H1 (cell line): ENCODE measurements at regions not wholly inside any gene's neighbourhood (a gene's known extent, or its start where the extent isn't known, plus 50 kb on each side); places are given as distances from the start of the nearest gene placed in this dataset.

Experiments
- CTCF ChIA-PET: fragments of 300-600 bp; sonication (Branson Sonifier 250); formaldehyde crosslinking; loops from one replicate; lab custom pipeline; 2021; ENCODE audit not compliant: partially characterized antibody; lab: Charles Lee
- POLR2A ChIA-PET: fragments of 300-600 bp; sonication (Branson Sonifier 250); formaldehyde crosslinking; loops from one replicate; lab custom pipeline; 2021; ENCODE audit warnings: inconsistent platforms; ENCODE audit not compliant: partially characterized antibody; lab: Charles Lee
- DNase-seq, 2 experiments: peaks; one replicate each; pipeline versions ENCODE4 v3.0.0 to v3.0.0-alpha.2; 2010 to 2022; ENCODE audit warnings: low spot score in 2 of 2, low read depth in 1 of 2, mixed read lengths in 1 of 2
- FAIRE-seq: peaks from 2 replicates; lab custom pipeline; 2011; peaks lifted over from hg19 to GRCh38; lab: Jason Lieb, UNC
- H2AFZ ChIP-seq: 2 replicates; pipeline ENCODE4 v1.8.1; 2012; ENCODE audit warnings: low read length, inconsistent platforms
- H2AK5ac ChIP-seq: 2 replicates; pipeline ENCODE4 v1.6.1; 2013; ENCODE audit warnings: low read depth, low read length
- H2BK120ac ChIP-seq: replicated peaks from 2 replicates; pipeline ENCODE3; 2013; ENCODE audit warnings: low read depth, low read length, inconsistent platforms
- H2BK12ac ChIP-seq: 2 replicates; pipeline ENCODE4 v1.6.1; 2013; ENCODE audit warnings: low read depth, low read length
- H2BK15ac ChIP-seq: 2 replicates; pipeline ENCODE4 v1.6.1; 2013; ENCODE audit warnings: low read length
- H2BK20ac ChIP-seq: 2 replicates; pipeline ENCODE4 v1.6.1; 2013; ENCODE audit warnings: low read length
- H2BK5ac ChIP-seq: 2 replicates; pipeline ENCODE4 v1.6.1; 2013; ENCODE audit warnings: low read depth, low read length
- H3K14ac ChIP-seq: 2 replicates; pipeline ENCODE4 v1.6.1; 2013; ENCODE audit warnings: inconsistent platforms; ENCODE audit not compliant: insufficient read length
- H3K18ac ChIP-seq: 2 replicates; pipeline ENCODE4 v1.6.1; 2013; ENCODE audit warnings: low read length; ENCODE audit errors: extremely low read depth
- H3K23ac ChIP-seq: 2 replicates; pipeline ENCODE4 v1.6.1; 2013; ENCODE audit warnings: inconsistent platforms; ENCODE audit not compliant: insufficient read length
- H3K23me2 ChIP-seq: 2 replicates; pipeline ENCODE4 v1.6.1; 2013; ENCODE audit warnings: low read depth, low read length
- H3K27ac ChIP-seq: 2 replicates; pipeline ENCODE4 v1.6.1; 2011; ENCODE audit warnings: low read depth, low read length, inconsistent platforms
- H3K27me3 ChIP-seq, 4 experiments: replicated peaks in 1 of 4; 1 replicate in 1 of 4; 2 replicates in 3 of 4; pipeline versions ENCODE4 v1.6.1 to v1.8.1; 2011 to 2013; ENCODE audit warnings: low read length in 3 of 4, mild to moderate bottlenecking in 3 of 4, inconsistent platforms in 2 of 4, mixed read lengths in 2 of 4, moderate library complexity in 1 of 4; ENCODE audit not compliant: control insufficient read depth in 3 of 4, insufficient read depth in 3 of 4; ENCODE audit errors: extremely low read depth in 1 of 4
- H3K36me3 ChIP-seq, 4 experiments: 2 replicates each; pipeline versions ENCODE4 v1.6.1 to v1.8.1; 2011 to 2013; ENCODE audit warnings: mild to moderate bottlenecking in 4 of 4, low read length in 3 of 4, moderate library complexity in 2 of 4, control low read depth in 1 of 4, inconsistent platforms in 1 of 4; ENCODE audit not compliant: insufficient read depth in 4 of 4, control insufficient read depth in 2 of 4
- H3K4ac ChIP-seq: replicated peaks from 2 replicates; pipeline ENCODE3; 2013; ENCODE audit warnings: low read length, low read depth, mixed read lengths, inconsistent platforms; ENCODE audit not compliant: insufficient read length
- H3K4me1 ChIP-seq, 4 experiments: replicated peaks in 1 of 4; 1 replicate in 1 of 4; 2 replicates in 3 of 4; pipeline versions ENCODE4 v1.6.1 to v1.8.1; 2011 to 2013; ENCODE audit warnings: low read length in 3 of 4, inconsistent platforms in 2 of 4, mixed read lengths in 1 of 4; ENCODE audit not compliant: insufficient read depth in 4 of 4, control insufficient read depth in 3 of 4
- H3K4me2 ChIP-seq, 2 experiments: 2 replicates each; pipeline versions ENCODE4 v1.6.1 to v1.8.1; 2011 to 2013; ENCODE audit warnings: low read depth in 2 of 2, low read length in 2 of 2, control low read depth in 1 of 2, inconsistent platforms in 1 of 2, mild to moderate bottlenecking in 1 of 2; ENCODE audit not compliant: insufficient read depth in 1 of 2
- H3K4me3 ChIP-seq, 4 experiments: fragments of 200-600, 300-600 bp in 1 of 4; sonication (generic), shearing (Covaris generic), sonication (Bioruptor Twin) in 1 of 4; 2 replicates each; pipeline versions ENCODE4 v1.5.1 to v1.8.1; 2011 to 2016; ENCODE audit warnings: low read length in 4 of 4, low read depth in 3 of 4, control low read depth in 2 of 4, inconsistent platforms in 2 of 4, mild to moderate bottlenecking in 2 of 4, mixed read lengths in 1 of 4, moderate library complexity in 1 of 4; ENCODE audit not compliant: insufficient read depth in 2 of 4; ENCODE audit errors: extremely low read depth in 1 of 4
- H3K56ac ChIP-seq: replicated peaks from 2 replicates; pipeline ENCODE3; 2013; ENCODE audit warnings: low read depth, mild to moderate bottlenecking, mixed read lengths, low read length, inconsistent platforms; ENCODE audit not compliant: insufficient read length
- H3K79me1 ChIP-seq: 2 replicates; pipeline ENCODE4 v1.6.1; 2013; ENCODE audit warnings: low read depth, low read length, control low read depth
- H3K79me2 ChIP-seq, 2 experiments: 2 replicates each; pipeline versions ENCODE4 v1.6.1 to v1.8.1; 2012 to 2013; ENCODE audit warnings: low read length in 2 of 2, mild to moderate bottlenecking in 2 of 2, inconsistent platforms in 1 of 2; ENCODE audit not compliant: insufficient read depth in 2 of 2, control insufficient read depth in 1 of 2
- H3K9ac ChIP-seq, 4 experiments: replicated peaks in 1 of 4; 1 replicate in 1 of 4; 2 replicates in 3 of 4; pipeline versions ENCODE4 v1.6.1 to v1.8.1; 2011 to 2013; ENCODE audit warnings: low read depth in 3 of 4, low read length in 3 of 4, control low read depth in 2 of 4, mild to moderate bottlenecking in 2 of 4, moderate library complexity in 2 of 4, inconsistent platforms in 1 of 4; ENCODE audit errors: extremely low read depth in 1 of 4
- H3K9me3 ChIP-seq, 2 experiments: 2 replicates each; pipeline versions ENCODE4 v1.6.1 to v1.8.1; 2012 to 2013; ENCODE audit warnings: mild to moderate bottlenecking in 2 of 2, moderate library complexity in 2 of 2, control low read depth in 1 of 2, inconsistent platforms in 1 of 2, low read depth in 1 of 2, low read length in 1 of 2, mixed read lengths in 1 of 2; ENCODE audit not compliant: insufficient read depth in 2 of 2
- H4K20me1 ChIP-seq, 2 experiments: replicated peaks in 1 of 2; 2 replicates each; pipeline versions ENCODE3 to v1.8.1; 2011 to 2013; ENCODE audit warnings: inconsistent platforms in 2 of 2, low read length in 2 of 2, mild to moderate bottlenecking in 1 of 2; ENCODE audit not compliant: insufficient read depth in 2 of 2, control insufficient read depth in 1 of 2
- H4K5ac ChIP-seq: 2 replicates; pipeline ENCODE4 v1.6.1; 2013; ENCODE audit warnings: low read length, low read depth, mixed read lengths, inconsistent platforms; ENCODE audit not compliant: insufficient read length
- H4K8ac ChIP-seq: 2 replicates; pipeline ENCODE4 v1.8.0; 2013; ENCODE audit warnings: mild to moderate bottlenecking, moderate library complexity, low read length, inconsistent platforms; ENCODE audit not compliant: insufficient read depth; ENCODE audit errors: extremely low read depth
- H4K91ac ChIP-seq: replicated peaks from 2 replicates; pipeline ENCODE3; 2013; ENCODE audit warnings: low read length, mixed read lengths, inconsistent platforms; ENCODE audit not compliant: insufficient read length
- ATF3 ChIP-seq: IDR thresholded peaks from 2 replicates; pipeline ENCODE4 v1.6.1; 2011; ENCODE audit warnings: low read depth, mild to moderate bottlenecking, low read length; ENCODE audit not compliant: insufficient read depth
- CEBPB ChIP-seq: IDR thresholded peaks from 2 replicates; pipeline ENCODE4 v1.6.1; 2012; ENCODE audit warnings: low read depth, low read length
- JUN ChIP-seq: IDR thresholded peaks from 2 replicates; pipeline ENCODE4 v1.6.1; 2011; ENCODE audit warnings: low read depth, mild to moderate bottlenecking, improper control_type of control experiment, low read length
- KDM4A ChIP-seq: IDR thresholded peaks from one replicate; pipeline ENCODE4 v1.7.1; 2012; ENCODE audit warnings: low read depth, mild to moderate bottlenecking, moderate library complexity, low read length, inconsistent platforms; ENCODE audit not compliant: severe bottlenecking
- MAFK ChIP-seq: IDR thresholded peaks from 2 replicates; pipeline ENCODE4 v1.6.1; 2012; ENCODE audit warnings: low read depth, mild to moderate bottlenecking, improper control_type of control experiment, low read length
- NANOG ChIP-seq: IDR thresholded peaks from 2 replicates; pipeline ENCODE4 v1.6.1; 2011; ENCODE audit warnings: low read length, low read depth, mild to moderate bottlenecking, inconsistent platforms; ENCODE audit not compliant: insufficient read depth, poor library complexity, severe bottlenecking
- POLR2AphosphoS5 ChIP-seq: IDR thresholded peaks from 2 replicates; pipeline ENCODE4 v1.6.1; 2011; ENCODE audit warnings: low read depth, low read length
- RNF2 ChIP-seq: fragments of 200-900, 300-1000 bp; sonication (generic); IDR thresholded peaks from 2 replicates; pipeline ENCODE4 v1.7.1; 2016; ENCODE audit warnings: borderline replicate concordance, low read depth, mild to moderate bottlenecking, antibody characterized with exemption, low read length; ENCODE audit not compliant: poor library complexity, severe bottlenecking; ENCODE audit errors: missing control alignments
- SIN3A ChIP-seq, 2 experiments: IDR thresholded peaks in 1 of 2; conservative IDR thresholded peaks in 1 of 2; 2 replicates each; pipeline ENCODE4 v1.6.1; 2011 to 2012; ENCODE audit warnings: low read length in 2 of 2, improper control_type of control experiment in 1 of 2, low read depth in 1 of 2, mild to moderate bottlenecking in 1 of 2
- SP1 ChIP-seq: IDR thresholded peaks from 2 replicates; pipeline ENCODE4 v1.6.1; 2011; ENCODE audit warnings: low read depth, low read length
- ZNF274 ChIP-seq: IDR thresholded peaks from 2 replicates; pipeline ENCODE4 v1.7.0; 2012; ENCODE audit warnings: low read length, borderline replicate concordance; ENCODE audit errors: extremely low read depth
- WGBS, 2 experiments: shearing (Covaris generic) in 1 of 2; methylation state at CpG; one replicate each; pipeline versions ENCODE4 v1.1.6 to v1.1.7; 2013 to 2015; ENCODE audit warnings: low lambda C conversion rate in 2 of 2, mixed read lengths in 2 of 2, inconsistent platforms in 1 of 2, low coverage in 1 of 2, missing lambda C conversion rate in 1 of 2; ENCODE audit not compliant: insufficient replicate concordance in 2 of 2, insufficient coverage in 1 of 2, insufficient read length in 1 of 2; ENCODE audit errors: extremely low coverage in 1 of 2, missing lambda C conversion rate in 1 of 2; 5-methylcytosine and 5-hydroxymethylcytosine counted together

GRCh38 chr3:159126261-159127020 lies 324.6 kb downstream of the MFSD1 start:
- no peaks in the 10 kb centered on the region for H3K79me2 ChIP-seq
- H3K23ac ChIP-seq = no peak overlapping the region
- no peaks in the 10 kb centered on the region for H3K23me2 ChIP-seq
- no peaks in the 10 kb centered on the region for H3K9me3 ChIP-seq
- ChIA-PET POLR2A (no interaction called here), CTCF (interaction anchor here (1.0 to 2.1 kb wide), 5 partner anchors 12 to 210 kb away, joined by 3 to 10 read pairs (median 3); no protein-coding TSS in a partner anchor)
- no peak overlapping the region for H2BK20ac ChIP-seq
- H3K18ac ChIP-seq = no peak overlapping the region
- H3K4ac ChIP-seq = no peak overlapping the region
- H3K27ac ChIP-seq = no peak overlapping the region
- H3K27me3 ChIP-seq = no peaks in the 10 kb centered on the region
- no peak for FAIRE-seq
- H3K4me1 ChIP-seq = no peaks in the 10 kb centered on the region
- H2BK15ac ChIP-seq = no peak overlapping the region
- H4K91ac ChIP-seq = no peak overlapping the region
- no peaks in the 10 kb centered on the region for H3K79me1 ChIP-seq
- no peaks in the 10 kb centered on the region for H4K20me1 ChIP-seq
- H4K8ac ChIP-seq = no peak overlapping the region
- TF ChIP-seq KDM4A (no peak), SIN3A (conservative IDR thresholded peaks at IDR 0.05 in 1 of 2, IDR thresholded peaks at IDR 0.05 in 1 of 2; ENCODE audit: low read depth in 1 of 2, low read length in 2 of 2) (no peak), ZNF274 (no peak), NANOG (no peak), ATF3 (no peak), JUN (no peak), CEBPB (no peak), POLR2AphosphoS5 (no peak), RNF2 (no peak), SP1 (no peak), MAFK (no peak)
- H3K56ac ChIP-seq = no peak overlapping the region
- H3K4me2 ChIP-seq = no peak overlapping the region
- H3K36me3 ChIP-seq = no peaks in the 10 kb centered on the region
- H3K9ac ChIP-seq = no peak overlapping the region
- no peak overlapping the region for H3K4me3 ChIP-seq
- no peak overlapping the region for H2AK5ac ChIP-seq
- 95% methylated on average over 5 of the region's 5 CpGs; no CpG with 5 or more reads in 1 of the 2 experiments for WGBS, 2 experiments
- no peak overlapping the region for H2BK120ac ChIP-seq
- DNase-seq = no peak
- H2AFZ ChIP-seq = no peak overlapping the region
- no peak overlapping the region for H2BK5ac ChIP-seq
- no peak overlapping the region for H2BK12ac ChIP-seq
- H4K5ac ChIP-seq = no peak overlapping the region
- no peak overlapping the region for H3K14ac ChIP-seq
